GM21367 (cell line): ENCODE measurements at regions not wholly inside any gene's neighbourhood (a gene's known extent, or its start where the extent isn't known, plus 50 kb on each side); places are given as distances from the start of the nearest gene placed in this dataset.
A peak's percentile ranks its signal among the peaks of the same experiment; 100 is the strongest.
"Not testable (repeated sequence)": the region's sequence is repeated elsewhere in the genome, so short reads cannot be mapped to it uniquely, and the experiment has no call there.

Experiments used
- ATAC-seq: cut with Tn5 transposase; IDR thresholded peaks from one replicate; pipeline ENCODE4 v1.9.1; 2021; ENCODE audit not compliant: unreplicated experiment

DNA sequence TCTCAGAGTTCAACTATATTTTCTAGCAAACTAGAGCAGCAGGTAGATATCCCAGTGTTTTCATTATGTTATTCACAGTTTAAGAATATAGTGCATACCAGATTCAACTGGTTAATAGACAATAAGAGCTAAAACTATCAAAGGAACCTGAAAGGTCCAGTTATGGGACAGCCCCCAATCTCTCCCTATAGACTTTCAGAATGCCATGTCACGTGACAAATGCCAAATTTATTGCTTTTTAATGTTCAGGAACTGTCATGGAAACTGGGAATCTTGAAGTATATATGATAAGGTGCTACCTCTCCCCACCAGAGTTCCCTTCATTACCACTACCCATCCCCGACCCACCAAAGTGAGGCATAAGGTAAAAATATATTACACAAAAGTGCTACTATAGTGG lies 629.0 kb upstream of the SEMA6A start:
- ATAC-seq: no peak

DNA sequence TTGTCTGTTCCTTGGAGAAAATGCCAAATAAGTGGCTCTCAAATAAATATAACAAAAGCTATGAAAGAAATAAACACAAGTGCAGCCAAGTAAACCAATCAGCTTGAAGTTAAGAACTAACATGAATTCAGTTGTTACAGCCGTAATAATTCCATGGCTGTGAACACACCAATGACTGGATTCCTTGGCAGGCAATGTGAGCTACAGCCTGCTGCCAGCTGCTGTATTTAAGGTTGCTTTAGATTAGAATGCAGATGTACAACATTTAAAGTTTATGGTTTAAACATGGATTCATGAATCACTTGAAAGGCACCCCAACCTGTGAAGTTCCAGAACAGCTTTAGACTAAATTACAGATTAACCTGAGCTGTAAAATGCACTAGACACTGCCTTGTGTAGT lies 626.4 kb upstream of the SEMA6A start:
- no peak for ATAC-seq

DNA sequence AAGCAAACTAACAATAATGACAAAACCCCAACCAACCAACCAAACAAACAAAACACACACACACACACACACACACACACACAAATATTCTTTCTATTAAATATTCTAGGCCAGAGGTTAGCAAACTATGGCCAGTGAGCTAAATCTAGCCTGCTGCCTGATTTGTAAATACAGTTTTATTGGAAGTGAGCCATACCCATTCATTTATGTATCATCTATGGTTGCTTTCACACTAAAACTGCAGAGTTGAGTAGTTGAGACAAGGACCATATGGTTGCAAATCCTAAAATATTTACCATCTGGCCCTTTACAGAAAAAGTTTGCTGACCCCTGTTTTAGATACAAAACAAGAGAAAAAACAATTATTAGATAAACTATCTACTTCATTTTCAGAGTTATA lies 620.5 kb upstream of the SEMA6A start:
- ATAC-seq: no peak

DNA sequence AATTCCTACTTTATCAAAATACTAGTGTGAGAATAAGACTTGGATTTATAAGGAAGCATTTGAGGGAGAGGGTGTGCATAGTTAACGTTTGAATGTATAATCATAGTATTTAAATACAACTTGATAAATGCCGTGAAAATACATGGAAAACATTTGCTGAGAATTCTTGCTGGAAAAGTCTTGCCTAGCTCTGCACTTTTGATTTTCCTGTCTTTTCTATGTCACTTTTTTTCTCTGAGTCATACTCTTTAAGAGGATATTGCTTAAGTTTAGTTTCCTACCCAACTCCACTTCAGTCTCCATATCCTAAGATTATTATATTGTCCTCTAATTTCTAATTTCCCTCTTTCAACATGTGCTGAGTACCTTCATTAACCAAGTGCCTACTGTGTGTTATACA lies 616.6 kb upstream of the SEMA6A start:
- no peak for ATAC-seq

DNA sequence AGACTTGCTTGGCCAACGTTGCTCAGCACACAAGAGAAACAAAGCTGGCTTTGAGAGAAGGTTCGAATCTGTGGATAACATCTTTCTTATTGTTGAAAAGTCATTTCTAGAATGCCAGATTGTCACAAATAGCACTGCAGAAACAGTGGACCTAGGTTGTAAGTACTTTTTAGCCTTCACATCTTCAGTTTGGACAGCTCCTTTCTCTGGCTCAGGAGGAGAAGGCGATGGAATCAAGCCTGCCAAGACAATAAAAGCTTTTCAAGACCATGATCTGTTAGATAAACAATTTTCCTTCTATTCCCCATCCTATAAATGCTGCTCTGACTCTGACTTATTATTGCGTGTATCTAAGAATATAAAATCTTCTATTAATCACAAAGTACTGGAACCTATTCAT lies 615.2 kb upstream of the SEMA6A start:
- no peak for ATAC-seq

DNA sequence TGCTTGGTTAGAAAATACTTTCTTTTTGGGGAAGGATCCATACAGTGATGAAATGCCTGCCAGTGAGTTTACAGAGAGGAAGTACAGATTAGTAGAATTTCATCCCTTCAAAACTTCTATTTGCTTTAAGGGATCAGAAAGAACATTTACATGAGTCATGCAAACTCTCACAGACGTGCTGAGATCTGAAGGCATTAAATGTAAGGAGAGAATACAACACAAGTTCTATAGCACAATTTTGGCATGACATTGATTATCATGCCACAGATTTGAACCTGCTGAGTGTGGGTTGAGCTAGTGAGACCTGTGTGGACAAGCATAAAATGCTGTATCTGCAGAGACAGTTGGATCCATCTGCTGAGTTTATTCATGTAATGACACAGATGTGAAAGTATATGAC lies 613.6 kb upstream of the SEMA6A start:
- ATAC-seq: no peak

DNA sequence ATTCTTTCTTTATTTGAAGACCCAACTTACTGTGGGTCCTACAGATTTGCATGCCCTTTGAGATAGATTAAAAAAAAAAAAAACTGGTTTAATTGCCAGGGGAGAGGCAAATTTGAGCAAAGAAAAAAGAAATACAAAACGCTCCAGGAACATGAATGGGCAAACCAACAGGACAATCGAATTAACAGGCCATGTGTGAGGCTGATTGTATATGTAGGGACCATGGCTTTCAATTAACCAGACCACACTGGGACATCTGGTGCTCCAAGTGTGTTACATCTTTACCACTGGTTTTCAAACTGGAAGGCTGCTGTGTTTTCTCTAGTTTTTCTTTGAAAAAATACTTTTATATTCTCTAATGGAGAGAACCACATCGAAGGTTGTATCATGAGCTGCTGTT lies 612.1 kb upstream of the SEMA6A start:
- no peak for ATAC-seq

DNA sequence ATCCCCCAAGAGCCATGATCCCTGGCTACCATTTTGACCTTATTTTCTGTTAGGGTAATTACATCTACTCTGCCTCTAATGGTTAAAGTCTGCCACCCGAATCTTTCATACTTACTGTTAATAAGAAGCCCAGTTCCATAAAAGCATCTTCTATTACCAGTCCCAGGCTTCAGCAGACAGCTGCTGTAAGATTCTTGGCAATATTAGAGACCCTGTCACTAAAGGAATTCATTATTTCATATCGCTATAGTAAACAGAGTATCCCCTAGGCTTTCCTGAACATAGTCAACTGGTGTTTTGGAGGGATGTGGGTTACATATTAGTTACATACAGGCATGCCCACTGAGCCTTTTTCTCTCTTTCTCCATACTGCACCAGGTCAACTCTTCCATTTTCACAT lies 608.7 kb upstream of the SEMA6A start:
- no peak for ATAC-seq

DNA sequence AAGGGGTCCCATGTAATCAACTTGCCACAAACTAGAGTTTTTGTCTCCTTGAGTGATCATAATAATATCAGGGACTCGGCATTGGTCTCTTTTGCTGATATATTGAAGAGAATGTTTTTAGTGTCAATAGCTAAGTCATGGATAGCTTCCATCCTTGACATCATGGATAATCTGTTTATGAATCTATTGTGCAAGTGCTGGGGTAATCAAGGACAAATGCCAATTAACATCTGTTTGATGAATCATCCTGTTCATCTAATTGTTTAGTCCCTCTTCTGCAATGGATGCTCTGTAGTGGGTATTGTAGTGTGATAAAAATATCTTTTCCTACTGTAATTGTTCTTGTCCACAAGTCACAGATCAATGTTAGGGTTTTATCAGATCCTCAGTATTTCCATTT lies 607.5 kb upstream of the SEMA6A start:
- ATAC-seq: no peak

DNA sequence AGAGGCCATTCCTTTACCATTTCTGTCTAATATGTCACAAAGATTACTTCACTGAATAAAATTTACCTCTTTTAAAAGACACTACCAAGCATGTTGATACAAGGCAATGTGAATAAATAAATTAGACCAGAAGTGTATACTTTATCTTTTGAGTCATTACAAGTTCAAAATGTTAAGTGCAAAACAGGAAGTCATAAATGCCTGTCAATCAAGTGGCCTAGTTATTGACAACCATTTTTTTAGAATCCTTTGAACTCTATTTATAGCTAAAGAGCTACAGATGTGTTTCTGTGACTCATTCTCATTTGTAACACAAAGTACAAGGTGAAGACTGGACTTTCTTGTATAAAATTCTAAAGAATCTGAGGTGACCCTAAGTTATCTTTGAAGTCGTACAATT lies 602.7 kb upstream of the SEMA6A start:
- ATAC-seq: no peak

DNA sequence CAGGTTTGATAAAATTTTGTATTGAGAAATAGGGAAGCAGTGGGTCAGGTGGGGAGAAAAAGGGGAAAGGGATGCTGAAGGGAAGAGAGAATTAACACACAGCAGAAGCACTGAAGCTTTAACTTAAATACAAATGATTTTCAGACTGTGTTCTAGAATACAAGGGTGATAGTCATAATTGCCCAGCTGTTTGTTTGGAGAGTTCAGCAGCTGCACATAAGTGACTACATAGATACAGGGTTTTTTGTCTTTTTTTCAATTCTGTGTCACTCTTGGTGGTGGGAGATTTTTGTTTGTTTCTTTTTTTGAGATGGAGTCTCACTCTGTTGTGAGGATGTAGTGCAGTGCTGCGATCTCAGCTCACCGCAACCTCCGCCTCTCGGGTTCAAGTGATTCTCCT lies 590.4 kb upstream of the SEMA6A start:
- no peak for ATAC-seq

DNA sequence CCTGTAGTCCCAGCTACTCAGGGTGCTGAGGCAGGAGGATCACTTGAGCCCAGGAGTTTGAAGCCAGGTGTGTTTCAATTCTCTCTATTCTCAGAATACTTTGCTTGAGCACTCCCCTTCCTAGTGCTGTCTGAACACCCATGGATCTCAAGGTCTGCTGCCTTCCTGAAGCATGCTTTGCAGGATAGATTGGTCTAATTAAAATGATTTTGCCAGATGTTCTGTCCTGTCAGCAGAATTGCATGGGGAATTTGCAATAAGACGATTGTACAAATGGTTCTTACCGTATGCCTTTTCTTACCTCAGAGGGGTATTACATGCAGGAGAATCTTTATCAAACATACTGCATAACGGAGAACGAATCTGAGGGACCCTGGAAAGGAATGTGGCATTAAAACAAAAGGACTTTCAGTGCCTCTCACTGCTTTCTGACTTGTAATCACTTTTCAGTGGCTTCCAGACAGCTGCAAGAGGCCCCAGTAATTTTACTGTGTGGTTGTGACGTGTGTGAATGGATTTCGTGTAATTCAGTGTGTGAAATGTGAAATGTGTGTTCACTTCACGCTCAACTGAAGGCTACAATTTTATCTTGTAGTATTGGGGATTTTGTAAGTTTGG lies 587.2 kb upstream of the SEMA6A start:
- ATAC-seq: no peak

DNA sequence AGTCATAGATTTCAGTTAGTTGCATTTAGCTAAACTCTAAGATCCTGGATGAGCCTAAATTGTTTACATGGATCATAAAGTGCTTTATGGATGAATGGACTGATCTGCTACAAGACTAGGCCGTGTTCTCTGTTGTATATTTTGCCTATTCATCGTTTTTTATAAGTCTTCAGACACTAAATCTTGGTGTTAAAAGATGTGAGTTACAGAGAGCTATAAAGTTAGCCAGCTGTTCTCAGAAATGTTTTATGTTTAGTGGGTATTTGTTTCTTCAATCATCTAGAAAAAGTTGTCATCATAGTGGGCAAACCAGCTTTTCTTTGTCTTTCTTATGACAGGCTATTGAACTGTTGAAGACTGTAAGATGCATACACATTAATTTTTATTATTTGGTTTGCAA lies 585.8 kb upstream of the SEMA6A start:
- ATAC-seq: no peak

DNA sequence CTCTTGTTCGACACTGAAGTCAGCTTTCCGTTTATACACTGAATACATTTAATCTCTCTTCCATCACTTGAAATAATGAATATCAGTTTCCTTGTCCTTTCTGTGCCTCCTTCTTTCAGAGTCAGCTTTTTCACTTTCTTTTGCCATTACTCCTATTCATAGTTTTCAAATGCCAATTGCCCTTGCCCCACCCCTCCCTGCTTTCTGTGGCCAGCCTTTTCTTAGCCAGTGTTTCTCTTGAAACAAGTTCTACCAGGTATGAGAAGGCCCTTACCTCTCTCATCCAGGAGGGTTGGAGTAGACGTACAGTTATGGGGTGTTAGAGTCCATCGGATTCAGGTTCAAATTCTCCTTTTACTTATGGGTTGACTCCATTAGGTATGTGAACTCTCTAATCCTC lies 574.7 kb upstream of the SEMA6A start:
- no peak for ATAC-seq

DNA sequence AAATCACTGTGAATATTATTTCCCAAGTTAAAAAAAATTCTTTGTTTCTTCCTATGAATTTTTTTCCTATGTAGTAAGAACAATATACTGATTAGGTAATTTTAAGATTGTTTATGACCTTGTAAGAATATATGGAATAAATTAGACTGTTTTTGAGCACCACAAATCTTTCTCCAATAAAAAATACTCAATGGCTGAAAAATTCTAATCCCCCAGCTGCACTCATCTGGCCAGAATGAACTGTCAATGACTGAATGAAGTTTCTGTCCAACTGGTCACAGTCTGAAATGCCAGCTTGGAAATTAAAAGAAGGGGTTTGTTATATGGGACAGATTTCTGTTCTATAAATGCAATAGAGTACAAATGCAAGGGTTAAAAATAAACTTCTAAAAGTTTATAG lies 569.5 kb upstream of the SEMA6A start:
- no peak for ATAC-seq

DNA sequence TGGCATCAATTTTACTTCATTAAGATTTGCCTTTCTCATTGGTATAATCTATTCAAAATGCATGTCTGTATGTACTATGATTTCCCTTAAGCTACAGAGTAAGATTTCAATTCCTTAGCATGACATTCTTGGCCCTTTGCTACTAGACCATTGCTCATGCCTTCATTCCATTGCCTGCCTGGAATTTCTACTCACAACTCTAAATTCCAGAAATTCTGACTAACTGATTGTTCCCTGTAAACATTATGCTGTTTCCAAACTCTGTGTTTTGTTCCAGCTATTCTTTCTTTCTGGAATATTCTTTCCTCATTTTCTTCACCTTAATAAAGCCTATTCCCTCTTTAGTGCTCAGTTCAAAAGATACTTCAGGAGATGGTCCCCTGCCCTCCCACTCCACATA lies 568.8 kb upstream of the SEMA6A start:
- no peak for ATAC-seq

DNA sequence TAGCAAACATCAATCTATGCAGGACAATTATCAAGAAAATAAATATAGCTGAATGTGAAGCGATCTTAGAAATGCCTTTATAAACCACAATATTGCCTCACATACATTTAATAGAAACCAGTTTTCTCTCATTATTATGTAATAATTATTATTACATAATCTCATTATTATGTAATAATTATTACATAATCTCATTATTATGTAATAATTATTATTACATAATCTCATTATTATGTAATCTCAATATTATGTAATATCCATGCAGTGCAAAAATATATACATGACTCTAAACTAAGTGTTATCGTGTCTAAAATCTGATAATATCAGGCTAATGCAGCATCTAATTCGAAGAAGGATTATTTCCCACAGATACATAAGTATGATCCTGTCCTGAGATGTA lies 563.9 kb upstream of the SEMA6A start:
- ATAC-seq: no peak

DNA sequence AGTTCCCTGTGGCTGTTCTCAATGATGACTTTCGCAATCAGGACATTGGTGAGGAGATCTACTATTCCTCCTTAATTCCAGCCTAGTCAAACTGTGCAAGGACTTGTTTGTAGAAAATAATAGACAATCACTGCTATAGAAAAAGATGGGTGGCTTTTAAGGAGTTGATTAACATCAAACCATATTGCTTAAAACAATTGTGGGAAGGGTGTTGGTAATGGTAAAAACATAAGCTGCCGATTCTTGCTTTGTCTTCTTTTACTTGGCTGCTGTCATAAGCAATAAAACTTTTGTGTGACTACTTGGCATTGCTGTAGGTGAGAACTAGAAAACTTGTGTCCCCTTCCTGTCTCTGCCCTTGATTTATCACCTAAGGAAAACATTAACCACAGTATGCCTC lies 561.2 kb upstream of the SEMA6A start:
- no peak for ATAC-seq

DNA sequence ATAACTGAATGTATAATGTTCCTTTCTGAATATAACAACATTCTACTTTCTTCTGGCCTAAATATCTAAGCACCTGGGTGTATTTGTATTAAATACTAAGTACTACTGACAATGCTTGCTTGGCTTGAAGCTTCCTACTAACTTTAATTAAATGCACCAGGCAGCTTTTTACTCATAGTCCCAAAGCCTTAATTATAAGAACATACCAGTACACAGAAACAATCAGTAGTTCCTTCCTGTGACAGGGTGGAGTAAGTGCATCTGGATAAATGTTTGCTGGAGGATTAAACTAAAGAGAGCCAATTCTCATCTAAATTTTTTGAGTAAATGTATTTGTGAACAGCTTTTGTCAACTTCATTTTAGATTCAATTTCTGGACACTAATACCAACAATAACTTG lies 558.6 kb upstream of the SEMA6A start:
- no peak for ATAC-seq

DNA sequence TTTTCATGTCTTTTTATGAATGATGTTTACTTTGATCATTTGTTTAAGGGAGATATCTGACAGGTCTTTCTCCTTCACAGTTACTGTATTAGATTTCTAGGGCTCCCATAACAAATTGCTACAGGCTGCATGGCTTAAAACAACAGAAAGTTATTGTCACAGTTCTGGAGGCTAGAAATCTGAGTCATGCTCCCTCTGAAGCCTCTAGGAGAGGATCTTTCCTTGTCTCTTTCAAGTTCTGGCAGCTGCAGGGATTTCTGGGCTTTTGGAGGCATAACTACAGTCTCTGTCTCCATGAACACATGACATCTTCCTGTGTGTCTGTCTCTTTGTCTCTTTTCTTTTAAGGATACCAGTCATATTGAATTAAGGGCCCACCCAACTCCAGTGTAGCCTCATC lies 557.3 kb upstream of the SEMA6A start:
- ATAC-seq: no peak

DNA sequence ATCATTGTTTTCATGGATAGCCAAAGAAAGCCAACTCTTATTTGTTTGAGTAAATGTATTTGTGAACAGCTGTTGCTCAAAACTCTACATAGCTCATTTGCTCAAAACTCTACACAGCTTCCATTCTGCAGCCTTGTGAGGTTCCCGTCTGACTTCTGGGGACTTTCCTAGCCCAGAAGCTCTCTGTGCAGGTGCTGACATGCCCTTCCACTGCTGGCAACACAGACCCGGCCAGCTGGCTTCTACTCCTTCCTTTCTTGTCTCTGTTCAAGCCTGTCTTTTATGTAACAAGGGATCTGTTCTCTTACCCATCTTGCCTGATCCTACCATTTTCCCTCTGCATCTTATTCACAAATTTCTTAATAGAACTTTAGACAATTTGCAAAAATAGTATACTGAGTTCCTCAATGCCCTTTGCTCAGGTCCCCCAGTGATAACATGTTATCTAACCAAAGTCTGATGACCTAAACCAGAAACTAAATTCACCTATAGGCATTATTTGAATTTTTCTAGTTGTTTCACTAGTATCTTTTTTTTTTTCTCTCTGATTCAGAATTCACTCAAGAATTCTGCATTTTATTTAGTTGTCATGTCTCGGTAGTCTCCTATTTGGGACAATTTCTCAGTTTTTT lies 556.5 kb upstream of the SEMA6A start:
- ATAC-seq: peak; percentile 84

DNA sequence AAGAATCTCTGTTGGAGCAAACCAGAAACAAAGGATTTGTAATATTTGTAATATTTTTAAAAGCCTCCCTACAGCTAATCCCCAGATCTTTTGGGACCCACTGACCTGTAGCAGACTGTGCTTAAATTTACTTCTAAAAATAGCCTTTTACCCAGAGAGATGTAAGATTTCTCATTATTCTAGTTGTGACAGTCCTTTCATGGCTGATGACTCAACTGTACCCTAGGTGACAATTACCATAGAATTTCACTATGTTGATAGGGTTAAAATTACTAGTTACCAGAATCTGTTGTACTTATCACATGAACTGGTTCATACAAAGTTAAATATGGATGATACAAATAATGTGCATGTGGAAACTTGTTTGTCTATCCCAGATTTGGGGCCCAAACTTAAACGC lies 543.9 kb upstream of the SEMA6A start:
- no peak for ATAC-seq

DNA sequence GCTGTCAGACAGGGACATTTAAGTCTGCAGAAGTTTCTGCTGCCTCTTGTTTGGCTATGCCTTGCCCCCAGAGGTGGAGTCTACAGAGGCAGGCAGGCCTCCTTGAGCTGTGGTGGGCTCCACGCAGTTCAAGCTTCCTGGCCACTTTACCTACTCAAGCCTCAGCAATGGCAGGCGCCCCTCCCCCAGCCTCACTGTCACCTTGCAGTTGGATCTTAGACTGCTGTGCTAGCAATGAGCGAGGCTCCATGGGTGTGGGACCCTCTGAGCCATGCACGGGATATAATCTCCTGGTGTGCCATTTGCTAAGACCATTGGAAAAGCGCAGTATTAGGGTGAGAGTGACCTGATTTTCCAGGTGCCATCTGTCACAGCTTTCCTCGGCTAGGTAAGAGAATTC lies 542.7 kb upstream of the SEMA6A start:
- ATAC-seq: not testable (repeated sequence)
